ENCODE measurements at regions not wholly inside any gene's neighbourhood (a gene's known extent, or its start where the extent isn't known, plus 50 kb on each side); places are given as distances from the start of the nearest gene placed in this dataset.

- no peak for DNase-seq (ENCODE audit: low spot score)
Observed at GRCh38 chr1:232310541-232310940, 319.4 kb downstream of the SIPA1L2 start.

- DNase-seq (ENCODE audit: low spot score) = no peak
Observed at GRCh38 chr1:232308616-232309015, 321.3 kb downstream of the SIPA1L2 start.

- DNase-seq (ENCODE audit: low spot score) = no peak
Observed at GRCh38 chr1:232307296-232308017, 322.5 kb downstream of the SIPA1L2 start.

- DNase-seq (ENCODE audit: low spot score) = no peak
Observed at GRCh38 chr1:232306269-232306961, 323.5 kb downstream of the SIPA1L2 start.

- DNase-seq (ENCODE audit: low spot score) = no peak
Observed at GRCh38 chr1:232305050-232305449, 324.9 kb downstream of the SIPA1L2 start.

GRCh38 chr1:232303222-232303620 lies 326.7 kb downstream of the SIPA1L2 start:
- DNase-seq (ENCODE audit: low spot score) = no peak

GRCh38 chr1:232302376-232303221 lies 327.3 kb downstream of the SIPA1L2 start:
- no peak for DNase-seq (ENCODE audit: low spot score)

GRCh38 chr1:232301246-232301645 lies 328.7 kb downstream of the SIPA1L2 start:
- DNase-seq (ENCODE audit: low spot score) = no peak

- DNase-seq (ENCODE audit: low spot score) = no peak
Observed at GRCh38 chr1:232300466-232300865, 329.5 kb downstream of the SIPA1L2 start.

GRCh38 chr1:232296461-232296860 lies 333.5 kb downstream of the SIPA1L2 start:
- no peak for DNase-seq (ENCODE audit: low spot score)

- no peak for DNase-seq (ENCODE audit: low spot score)
Observed at GRCh38 chr1:232293361-232293760, 336.6 kb downstream of the SIPA1L2 start.

- DNase-seq (ENCODE audit: low spot score) = no peak
Observed at GRCh38 chr1:232292818-232293217, 337.1 kb downstream of the SIPA1L2 start.

- DNase-seq (ENCODE audit: low spot score) = no peak
Observed at GRCh38 chr1:232292239-232292638, 337.7 kb downstream of the SIPA1L2 start.

GRCh38 chr1:232291681-232292080 lies 338.3 kb downstream of the SIPA1L2 start:
- no peak for DNase-seq (ENCODE audit: low spot score)

GRCh38 chr1:232291261-232291660 lies 338.7 kb downstream of the SIPA1L2 start:
- no peak for DNase-seq (ENCODE audit: low spot score)

- no peak for DNase-seq (ENCODE audit: low spot score)
Observed at GRCh38 chr1:232290570-232290969, 339.4 kb downstream of the SIPA1L2 start.

- DNase-seq (ENCODE audit: low spot score) = no peak
Observed at GRCh38 chr1:232287676-232288569, 342.0 kb downstream of the SIPA1L2 start.

GRCh38 chr1:232285138-232285537 lies 344.8 kb downstream of the SIPA1L2 start:
- no peak for DNase-seq (ENCODE audit: low spot score)

- no peak for DNase-seq (ENCODE audit: low spot score)
Observed at GRCh38 chr1:232283864-232284263, 346.1 kb downstream of the SIPA1L2 start.

GRCh38 chr1:232282498-232282897 lies 347.4 kb downstream of the SIPA1L2 start:
- DNase-seq (ENCODE audit: low spot score) = no peak

GRCh38 chr1:232280910-232281309 lies 349.0 kb downstream of the SIPA1L2 start:
- DNase-seq (ENCODE audit: low spot score) = no peak
